Small intestine (tissue), 7 donors: ENCODE measurements at regions not wholly inside any gene's neighbourhood (a gene's known extent, or its start where the extent isn't known, plus 50 kb on each side); places are given as distances from the start of the nearest gene placed in this dataset.

Experiments used
- DNase-seq, 2 donors: peaks; one replicate each; pipeline versions ENCODE4 v3.0.0 to v3.0.0-alpha.2; 2013
- FAIRE-seq: peaks from 2 replicates; lab custom pipeline; 2012; peaks lifted over from hg19 to GRCh38; lab: Jason Lieb, UNC
- H3K27ac ChIP-seq, 3 donors: one replicate each; pipeline ENCODE4 v1.5.1; 2013; ENCODE audit warnings: low read length in 2 of 3, mild to moderate bottlenecking in 2 of 3, control low read depth in 1 of 3, inconsistent platforms in 1 of 3, low read depth in 1 of 3, moderate library complexity in 1 of 3
- H3K27me3 ChIP-seq, 3 donors: one replicate each; pipeline ENCODE4 v1.6.1; 2013; ENCODE audit warnings: low read length in 3 of 3, inconsistent platforms in 1 of 3; ENCODE audit not compliant: control insufficient read depth in 3 of 3, insufficient read depth in 3 of 3
- H3K36me3 ChIP-seq, 3 donors: one replicate each; pipeline ENCODE4 v1.6.1; 2013; ENCODE audit warnings: low read length in 3 of 3, inconsistent platforms in 1 of 3, low read depth in 1 of 3, mild to moderate bottlenecking in 1 of 3, moderate library complexity in 1 of 3; ENCODE audit not compliant: control insufficient read depth in 3 of 3, insufficient read depth in 2 of 3
- H3K4me1 ChIP-seq, 3 donors: one replicate each; pipeline ENCODE4 v1.6.1; 2013; ENCODE audit warnings: low read length in 2 of 3, inconsistent platforms in 1 of 3, low read depth in 1 of 3, mild to moderate bottlenecking in 1 of 3, moderate library complexity in 1 of 3; ENCODE audit not compliant: control insufficient read depth in 3 of 3, insufficient read depth in 2 of 3
- H3K4me3 ChIP-seq, 3 donors: one replicate each; pipeline ENCODE4 v1.5.1; 2013; ENCODE audit warnings: low read length in 3 of 3, control low read depth in 1 of 3, inconsistent platforms in 1 of 3, low read depth in 1 of 3, mild to moderate bottlenecking in 1 of 3, moderate library complexity in 1 of 3
- H3K9me3 ChIP-seq, 2 donors: one replicate each; pipeline ENCODE4 v1.6.1; 2013; ENCODE audit warnings: low read depth in 1 of 2, low read length in 1 of 2; ENCODE audit not compliant: control insufficient read depth in 2 of 2, insufficient read depth in 1 of 2
- WGBS, 3 donors: extraction: QIAGEN DNeasy Blood & Tissue Kit; methylation state at CpG; one replicate each; pipeline ENCODE4 v1.1.7; 2013; 5-methylcytosine and 5-hydroxymethylcytosine counted together
- donor health status: healthy with polysubstance abuse.
- donor health status: control.
- donor health status: control.
- donor health status: Bipolar disorder and iron deficiency.
- donor health status: healthy.

- DNase-seq: no peak
- no peaks in the 10 kb centered on the region for H3K9me3 ChIP-seq
- H3K27ac ChIP-seq: no peak overlapping the region
- no peaks in the 10 kb centered on the region for H3K4me1 ChIP-seq
- WGBS, 3 donors: 81 to 88% (median 83%) methylated on average over 2 of the region's 2 CpGs
- H3K27me3 ChIP-seq: no peaks in the 10 kb centered on the region
- no peak overlapping the region for H3K4me3 ChIP-seq
- FAIRE-seq: no peak
- H3K36me3 ChIP-seq: no peaks in the 10 kb centered on the region
Observed at GRCh38 chr4:125760201-125760819, 445.6 kb downstream of the FAT4 start.

GRCh38 chr4:125760956-125761355, 446.2 kb downstream of the FAT4 start:
- Histone ChIP-seq H3K27me3 (no peaks in the 10 kb centered on the region), H3K27ac (no peak overlapping the region), H3K4me1 (no peaks in the 10 kb centered on the region), H3K9me3 (no peaks in the 10 kb centered on the region), H3K36me3 (no peaks in the 10 kb centered on the region), H3K4me3 (no peak overlapping the region)
- no peak for DNase-seq
- FAIRE-seq: no peak
- WGBS, 3 donors: 57 to 75% (median 58%) methylated on average over 3 of the region's 3 CpGs

- peaks cover 0 to 2% (median 0%) of the 10 kb centered on the region in 3 donors for H3K27me3 ChIP-seq
- WGBS, 3 donors: 58 to 68% (median 68%) methylated on average over 3 of the region's 3 CpGs
- H3K36me3 ChIP-seq: no peaks in the 10 kb centered on the region
- FAIRE-seq (no peak), DNase-seq (no peak)
- H3K4me1 ChIP-seq: no peaks in the 10 kb centered on the region
- no peak overlapping the region for H3K4me3 ChIP-seq
- H3K27ac ChIP-seq: no peak overlapping the region
- no peaks in the 10 kb centered on the region for H3K9me3 ChIP-seq
Observed at GRCh38 chr4:125762537-125762936, 447.8 kb downstream of the FAT4 start.

GRCh38 chr4:125765941-125766340, 451.2 kb downstream of the FAT4 start:
- Histone ChIP-seq H3K4me1 (no peaks in the 10 kb centered on the region), H3K27ac (no peak overlapping the region), H3K27me3 (peaks cover 0 to 4% (median 0%) of the 10 kb centered on the region in 3 donors), H3K9me3 (no peaks in the 10 kb centered on the region), H3K4me3 (no peak overlapping the region), H3K36me3 (no peaks in the 10 kb centered on the region)
- FAIRE-seq (no peak), DNase-seq (no peak)

GRCh38 chr4:125770814-125771398, 456.2 kb downstream of the FAT4 start:
- FAIRE-seq: no peak
- no peaks in the 10 kb centered on the region for H3K9me3 ChIP-seq
- DNase-seq: no peak
- H3K27ac ChIP-seq: no peak overlapping the region
- H3K36me3 ChIP-seq: no peaks in the 10 kb centered on the region
- no peak overlapping the region for H3K4me3 ChIP-seq
- no peaks in the 10 kb centered on the region for H3K4me1 ChIP-seq
- H3K27me3 ChIP-seq: peaks cover 0 to 4% (median 0%) of the 10 kb centered on the region in 3 donors
- 52 to 68% (median 58%) methylated on average over 6 of the region's 6 CpGs for whole genome bisulfite sequencing, 3 donors

GRCh38 chr4:125772680-125773079, 457.9 kb downstream of the FAT4 start:
- WGBS, 3 donors: 85 to 90% (median 89%) methylated on average over 1 of the region's 1 CpG
- peaks cover 2 to 7% of the 10 kb centered on the region in 2 donors for H3K9me3 ChIP-seq

GRCh38 chr4:125773502-125773901, 458.7 kb downstream of the FAT4 start:
- Histone ChIP-seq H3K27me3 (peaks cover 0 to 2% (median 0%) of the 10 kb centered on the region in 3 donors), H3K27ac (no peak overlapping the region), H3K9me3 (peaks cover 2 to 7% of the 10 kb centered on the region in 2 donors), H3K36me3 (no peaks in the 10 kb centered on the region), H3K4me3 (no peak overlapping the region), H3K4me1 (no peaks in the 10 kb centered on the region)
- WGBS, 3 donors: 68 to 92% (median 83%) methylated on average over 1 of the region's 1 CpG
- no peak for FAIRE-seq
- no peak for DNase-seq

More at GRCh38 chr4:125772680-125773079, 457.9 kb downstream of the FAT4 start:
- Histone ChIP-seq H3K27ac (no peak overlapping the region), H3K4me3 (no peak overlapping the region), H3K4me1 (no peaks in the 10 kb centered on the region), H3K27me3 (peaks cover 0 to 2% (median 0%) of the 10 kb centered on the region in 3 donors), H3K36me3 (no peaks in the 10 kb centered on the region)
- FAIRE-seq (no peak), DNase-seq (no peak)

- Histone ChIP-seq H3K27ac (no peak overlapping the region), H3K9me3 (peaks cover 2 to 7% of the 10 kb centered on the region in 2 donors), H3K36me3 (no peaks in the 10 kb centered on the region), H3K4me1 (no peaks in the 10 kb centered on the region), H3K4me3 (no peak overlapping the region), H3K27me3 (peaks cover 0 to 2% (median 0%) of the 10 kb centered on the region in 3 donors)
- 81 to 88% (median 81%) methylated on average over 2 of the region's 2 CpGs for WGBS, 3 donors
- no peak for FAIRE-seq
- DNase-seq: no peak
Observed at GRCh38 chr4:125773931-125774330, 459.2 kb downstream of the FAT4 start.
